ENCODE measurements at regions not wholly inside any gene's neighbourhood (a gene's known extent, or its start where the extent isn't known, plus 50 kb on each side); places are given as distances from the start of the nearest gene placed in this dataset.

- no peak for DNase-seq (ENCODE audit: low spot score in 2 of 2)
- TF ChIP-seq CTCF (IDR thresholded peaks at IDR 0.05), result no peak
- no peak for TF ChIP-seq POLR2A (IDR thresholded peaks at IDR 0.05)
- H3K4me3 ChIP-seq (ENCODE audit: low read depth, poor library complexity, severe bottlenecking), result no peak overlapping the region
- 65 to 66% methylated on average over 4 of the region's 4 CpGs for WGBS, 2 donors
- intact Hi-C loops (cut with DNase I; ENCODE audit: low total_unique reads), result no loop called here
Measured at GRCh38 chr20:6580486-6580885, 187.0 kb upstream of the BMP2 start.

- no peak overlapping the region for H3K4me3 ChIP-seq (ENCODE audit: low read depth, poor library complexity, severe bottlenecking)
- no peak for DNase-seq (ENCODE audit: low spot score in 2 of 2)
- WGBS, 2 donors, result 57 to 74% methylated on average over 3 of the region's 3 CpGs
- TF ChIP-seq POLR2A (IDR thresholded peaks at IDR 0.05), result no peak
- TF ChIP-seq CTCF (IDR thresholded peaks at IDR 0.05), result no peak
- intact Hi-C loops (cut with DNase I; ENCODE audit: low total_unique reads), result no loop called here
Measured at GRCh38 chr20:6579824-6580223, 187.7 kb upstream of the BMP2 start.

- no peak overlapping the region for H3K4me3 ChIP-seq (ENCODE audit: low read depth, poor library complexity, severe bottlenecking)
- intact Hi-C loops (cut with DNase I; ENCODE audit: low total_unique reads), result no loop called here
Measured at GRCh38 chr20:6579417-6579816, 188.1 kb upstream of the BMP2 start.

GRCh38 chr20:6577451-6577850 lies 190.0 kb upstream of the BMP2 start:
- 73 to 80% methylated on average over 1 of the region's 1 CpG for WGBS, 2 donors
- no peak for DNase-seq (ENCODE audit: low spot score in 2 of 2)
- H3K4me3 ChIP-seq (ENCODE audit: low read depth, poor library complexity, severe bottlenecking), result no peak overlapping the region
- TF ChIP-seq POLR2A (IDR thresholded peaks at IDR 0.05) (no peak), CTCF (IDR thresholded peaks at IDR 0.05) (no peak)
- intact Hi-C loops (cut with DNase I; ENCODE audit: low total_unique reads), result no loop called here

More at GRCh38 chr20:6579417-6579816, 188.1 kb upstream of the BMP2 start:
- TF ChIP-seq POLR2A (IDR thresholded peaks at IDR 0.05) (no peak), CTCF (IDR thresholded peaks at IDR 0.05) (no peak)
- 93 to 96% methylated on average over 5 of the region's 5 CpGs for WGBS, 2 donors
- no peak for DNase-seq (ENCODE audit: low spot score in 2 of 2)

GRCh38 chr20:6576726-6577125 lies 190.8 kb upstream of the BMP2 start:
- H3K4me3 ChIP-seq (ENCODE audit: low read depth, poor library complexity, severe bottlenecking), result no peak overlapping the region
- no peak for DNase-seq (ENCODE audit: low spot score in 2 of 2)
- TF ChIP-seq POLR2A (IDR thresholded peaks at IDR 0.05) (no peak), CTCF (IDR thresholded peaks at IDR 0.05) (no peak)
- WGBS, 2 donors, result 63 to 69% methylated on average over 3 of the region's 3 CpGs
- intact Hi-C loops (cut with DNase I; ENCODE audit: low total_unique reads), result no loop called here

- WGBS, 2 donors, result 64 to 65% methylated on average over 7 of the region's 7 CpGs
- DNase-seq (ENCODE audit: low spot score in 2 of 2), result no peak
- no peak for TF ChIP-seq CTCF (IDR thresholded peaks at IDR 0.05)
- no peak for TF ChIP-seq POLR2A (IDR thresholded peaks at IDR 0.05)
- no peak overlapping the region for H3K4me3 ChIP-seq (ENCODE audit: low read depth, poor library complexity, severe bottlenecking)
- intact Hi-C loops (cut with DNase I; ENCODE audit: low total_unique reads), result no loop called here
Measured at GRCh38 chr20:6575912-6576401, 191.5 kb upstream of the BMP2 start.
